Esophagus squamous epithelium (tissue), 4 donors: ENCODE measurements at regions not wholly inside any gene's neighbourhood (a gene's known extent, or its start where the extent isn't known, plus 50 kb on each side); places are given as distances from the start of the nearest gene placed in this dataset.
"Not testable (repeated sequence)": the region's sequence is repeated elsewhere in the genome, so short reads cannot be mapped to it uniquely, and the experiment has no call there.

Experiments used
- POLR2A ChIP-seq, 4 donors: fragments of 450-650 bp; IDR thresholded peaks; one replicate each; pipeline ENCODE4 v1.6.1; 2017; ENCODE audit warnings: antibody characterized with exemption in 4 of 4, mild to moderate bottlenecking in 4 of 4, moderate library complexity in 3 of 4
- TF ChIP-seq, protein P1 (sequence below), 6 experiments: fragments of 450-650 bp in 4 of 6; fragments of 200-600 bp in 2 of 6; sonication (generic) in 2 of 6; IDR thresholded peaks; one replicate each; pipeline ENCODE4 v1.5.1; 2016 to 2019; ENCODE audit warnings: antibody characterized with exemption in 6 of 6, mild to moderate bottlenecking in 4 of 6, moderate library complexity in 4 of 6

DNA sequence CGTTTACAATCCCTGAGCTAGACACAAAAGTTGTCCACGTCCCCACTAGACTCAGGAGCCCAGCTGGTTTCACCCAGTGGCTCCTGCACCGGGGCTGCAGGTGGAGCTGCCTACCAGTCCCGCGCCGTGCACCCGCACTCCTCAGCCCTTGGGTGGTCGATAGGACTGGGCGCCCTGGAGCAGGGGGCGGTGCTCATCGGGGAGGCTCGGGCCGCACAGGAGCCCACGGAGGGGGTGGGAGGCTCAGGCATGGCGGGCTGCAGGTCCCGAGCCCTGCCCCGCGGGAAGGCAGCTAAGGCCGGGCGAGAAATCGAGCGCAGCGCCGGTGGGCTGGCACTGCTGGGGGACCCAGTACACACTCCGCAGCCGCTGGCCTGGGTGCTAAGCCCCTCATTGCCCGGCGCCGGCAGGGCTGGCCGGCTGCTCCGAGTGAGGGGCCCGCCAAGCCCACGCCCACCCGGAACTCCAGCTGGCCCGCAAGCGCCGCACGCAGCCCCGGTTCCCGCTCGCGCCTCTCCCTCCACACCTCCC, 1996.0 kb downstream of the PCDH7 start:
- TF ChIP-seq, protein P1, sequence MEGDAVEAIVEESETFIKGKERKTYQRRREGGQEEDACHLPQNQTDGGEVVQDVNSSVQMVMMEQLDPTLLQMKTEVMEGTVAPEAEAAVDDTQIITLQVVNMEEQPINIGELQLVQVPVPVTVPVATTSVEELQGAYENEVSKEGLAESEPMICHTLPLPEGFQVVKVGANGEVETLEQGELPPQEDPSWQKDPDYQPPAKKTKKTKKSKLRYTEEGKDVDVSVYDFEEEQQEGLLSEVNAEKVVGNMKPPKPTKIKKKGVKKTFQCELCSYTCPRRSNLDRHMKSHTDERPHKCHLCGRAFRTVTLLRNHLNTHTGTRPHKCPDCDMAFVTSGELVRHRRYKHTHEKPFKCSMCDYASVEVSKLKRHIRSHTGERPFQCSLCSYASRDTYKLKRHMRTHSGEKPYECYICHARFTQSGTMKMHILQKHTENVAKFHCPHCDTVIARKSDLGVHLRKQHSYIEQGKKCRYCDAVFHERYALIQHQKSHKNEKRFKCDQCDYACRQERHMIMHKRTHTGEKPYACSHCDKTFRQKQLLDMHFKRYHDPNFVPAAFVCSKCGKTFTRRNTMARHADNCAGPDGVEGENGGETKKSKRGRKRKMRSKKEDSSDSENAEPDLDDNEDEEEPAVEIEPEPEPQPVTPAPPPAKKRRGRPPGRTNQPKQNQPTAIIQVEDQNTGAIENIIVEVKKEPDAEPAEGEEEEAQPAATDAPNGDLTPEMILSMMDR (IDR thresholded peaks at IDR 0.05): not testable (repeated sequence)
- not testable (repeated sequence) for TF ChIP-seq POLR2A (IDR thresholded peaks at IDR 0.05)
